Breast epithelium (tissue), 3 donors: ENCODE measurements at regions not wholly inside any gene's neighbourhood (a gene's known extent, or its start where the extent isn't known, plus 50 kb on each side); places are given as distances from the start of the nearest gene placed in this dataset.

Source experiments
- POLR2A ChIP-seq: fragments of 450-650 bp; IDR thresholded peaks from one replicate; pipeline ENCODE4 v1.6.1; 2016; ENCODE audit warnings: antibody characterized with exemption, mild to moderate bottlenecking, moderate library complexity
- POLR2AphosphoS5 ChIP-seq, 3 donors: sonication (generic); formaldehyde crosslinking; IDR thresholded peaks; one replicate each; pipeline ENCODE4 v1.6.1; 2017; ENCODE audit warnings: antibody characterized with exemption in 3 of 3
- TF ChIP-seq, protein P1 (sequence below), 3 donors: fragments of 450-650 bp; IDR thresholded peaks; one replicate each; pipeline ENCODE4 v1.5.1; 2016 to 2017; ENCODE audit warnings: antibody characterized with exemption in 3 of 3, mild to moderate bottlenecking in 3 of 3, moderate library complexity in 3 of 3

DNA sequence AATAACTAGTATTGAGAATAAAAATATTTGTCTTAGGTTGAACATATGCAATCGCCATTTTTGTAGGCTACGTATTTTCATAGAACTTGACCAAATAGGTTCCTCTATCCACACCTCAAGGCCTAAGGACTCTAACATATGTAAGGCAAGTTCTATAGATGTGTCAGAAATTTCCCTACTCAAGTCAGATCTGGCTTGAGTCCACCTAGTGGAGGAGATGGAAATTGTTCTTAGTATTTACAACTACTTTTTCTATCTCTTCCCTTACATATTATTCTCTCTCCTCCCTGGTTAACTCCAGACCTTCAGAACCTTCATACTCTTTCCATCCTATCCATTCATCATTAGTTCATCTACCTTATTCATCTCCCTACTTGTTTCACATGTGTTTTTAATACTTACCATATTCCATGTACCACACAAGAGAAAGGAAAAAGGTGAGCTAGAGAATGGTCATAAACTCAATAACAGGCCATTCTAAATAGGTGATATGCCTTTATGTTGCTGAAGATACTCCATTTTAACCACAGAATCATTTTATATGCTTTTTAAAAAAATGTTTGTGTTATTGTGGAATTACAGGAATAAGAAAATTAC, 174.5 kb upstream of the HDAC9 start:
- TF ChIP-seq, protein P1, sequence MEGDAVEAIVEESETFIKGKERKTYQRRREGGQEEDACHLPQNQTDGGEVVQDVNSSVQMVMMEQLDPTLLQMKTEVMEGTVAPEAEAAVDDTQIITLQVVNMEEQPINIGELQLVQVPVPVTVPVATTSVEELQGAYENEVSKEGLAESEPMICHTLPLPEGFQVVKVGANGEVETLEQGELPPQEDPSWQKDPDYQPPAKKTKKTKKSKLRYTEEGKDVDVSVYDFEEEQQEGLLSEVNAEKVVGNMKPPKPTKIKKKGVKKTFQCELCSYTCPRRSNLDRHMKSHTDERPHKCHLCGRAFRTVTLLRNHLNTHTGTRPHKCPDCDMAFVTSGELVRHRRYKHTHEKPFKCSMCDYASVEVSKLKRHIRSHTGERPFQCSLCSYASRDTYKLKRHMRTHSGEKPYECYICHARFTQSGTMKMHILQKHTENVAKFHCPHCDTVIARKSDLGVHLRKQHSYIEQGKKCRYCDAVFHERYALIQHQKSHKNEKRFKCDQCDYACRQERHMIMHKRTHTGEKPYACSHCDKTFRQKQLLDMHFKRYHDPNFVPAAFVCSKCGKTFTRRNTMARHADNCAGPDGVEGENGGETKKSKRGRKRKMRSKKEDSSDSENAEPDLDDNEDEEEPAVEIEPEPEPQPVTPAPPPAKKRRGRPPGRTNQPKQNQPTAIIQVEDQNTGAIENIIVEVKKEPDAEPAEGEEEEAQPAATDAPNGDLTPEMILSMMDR (IDR thresholded peaks at IDR 0.05) = peak; percentile 23 to 54 (median 29)
- TF ChIP-seq POLR2AphosphoS5 (IDR thresholded peaks at IDR 0.05) = no peak
- TF ChIP-seq POLR2A = no peak
